ENCODE measurements at regions not wholly inside any gene's neighbourhood (a gene's known extent, or its start where the extent isn't known, plus 50 kb on each side); places are given as distances from the start of the nearest gene placed in this dataset.

DNA sequence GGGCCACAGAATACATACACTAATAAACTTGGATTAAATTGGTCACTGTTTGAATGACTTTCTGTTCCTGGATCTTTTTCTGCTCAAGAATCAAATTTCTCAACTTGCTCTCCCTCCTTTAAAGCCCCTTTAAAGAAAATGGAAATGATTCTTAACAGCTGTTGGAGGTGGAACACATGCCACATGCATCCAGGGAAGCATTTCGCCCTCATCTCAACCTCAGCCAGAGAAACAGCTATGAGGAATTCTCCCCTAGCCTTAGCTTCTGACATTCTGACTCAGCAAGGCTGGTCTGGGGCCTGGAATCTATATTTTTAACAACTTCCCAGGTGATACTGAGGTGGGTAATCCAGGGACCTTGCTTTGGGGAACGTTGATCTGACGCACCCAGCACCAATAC is 263.4 kb upstream of the ECI2 start:
- TF ChIP-seq EZH2 (IDR thresholded peaks at IDR 0.05): no peak
- TF ChIP-seq POLR2AphosphoS5 (IDR thresholded peaks at IDR 0.05; ENCODE audit: borderline replicate concordance, low read depth, low read length): no peak

Measured in SK-N-MC (cell line).